Thoracic aorta (tissue), 2 donors: ENCODE measurements at regions not wholly inside any gene's neighbourhood (a gene's known extent, or its start where the extent isn't known, plus 50 kb on each side); places are given as distances from the start of the nearest gene placed in this dataset.

Experiments used
- ATAC-seq: fragments of 150-250 bp; one replicate; pipeline ENCODE4 v1.8.0; 2017; ENCODE audit warnings: low read depth; ENCODE audit not compliant: insufficient number of reproducible peaks, low FRiP score
- DNase-seq: peaks from one replicate; pipeline ENCODE4 v3.0.0-alpha.2; 2020; ENCODE audit warnings: low spot score
- H3K27ac ChIP-seq, 2 donors: fragments of 200-600 bp; sonication (generic); 1 replicate in 1 of 2; 2 replicates in 1 of 2; pipeline ENCODE4 v1.5.1; 2016; ENCODE audit warnings: mild to moderate bottlenecking in 2 of 2, moderate library complexity in 2 of 2
- H3K27me3 ChIP-seq: fragments of 200-600 bp; sonication (generic); replicated peaks from 2 replicates; pipeline ENCODE4 v1.6.0; 2016; ENCODE audit warnings: mild to moderate bottlenecking; ENCODE audit not compliant: insufficient read depth
- H3K36me3 ChIP-seq: fragments of 200-600 bp; sonication (generic); one replicate; pipeline ENCODE4 v1.5.1; 2016
- H3K4me1 ChIP-seq, 2 donors: fragments of 200-600 bp; sonication (generic); 1 replicate in 1 of 2; 2 replicates in 1 of 2; pipeline versions ENCODE4 v1.5.1 to v1.6.0; 2016; ENCODE audit warnings: low read depth in 2 of 2, mild to moderate bottlenecking in 1 of 2; ENCODE audit not compliant: control insufficient read depth in 1 of 2
- H3K4me3 ChIP-seq: fragments of 200-600 bp; sonication (generic); 2 replicates; pipeline ENCODE4 v1.5.1; 2016; ENCODE audit warnings: mild to moderate bottlenecking
- H3K9me3 ChIP-seq: fragments of 200-600 bp; sonication (generic); 2 replicates; pipeline ENCODE4 v1.5.1; 2016
- TF ChIP-seq, protein P1 (sequence below): fragments of 200-600 bp; sonication (generic); IDR thresholded peaks from one replicate; pipeline ENCODE4 v1.5.1; 2019; ENCODE audit warnings: antibody characterized with exemption

DNA sequence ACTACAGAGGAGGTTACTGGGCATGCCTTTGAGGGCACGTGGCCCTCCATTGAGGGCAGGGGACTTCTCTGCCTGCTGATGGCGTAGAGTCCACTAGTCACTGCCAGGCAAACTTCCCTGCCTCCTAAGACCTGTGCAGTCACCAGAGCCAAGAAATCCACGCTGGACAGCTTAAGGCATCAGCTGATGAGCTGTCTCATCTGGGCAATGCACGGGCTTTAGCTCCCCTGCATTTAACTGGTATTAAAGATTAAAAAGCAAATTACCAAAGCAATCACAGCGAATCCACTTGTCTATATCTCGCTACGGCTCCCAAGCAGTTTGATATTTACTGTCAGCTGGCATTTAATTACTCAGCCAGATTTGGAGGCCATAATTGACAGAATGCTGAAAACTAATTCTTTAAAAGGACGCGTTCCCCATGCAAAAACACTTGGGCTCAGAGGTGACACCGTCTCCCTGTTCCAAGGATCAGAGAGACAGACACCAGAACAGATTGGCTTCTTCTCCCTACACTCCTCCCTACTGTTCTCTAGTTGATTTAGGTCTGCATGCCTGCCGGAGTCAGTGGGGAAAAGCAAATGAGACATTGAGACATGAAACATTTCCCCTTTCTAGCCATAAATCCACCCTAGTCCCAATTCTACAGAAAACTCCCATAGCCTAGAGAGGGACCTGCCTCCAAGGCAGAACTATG, 68.5 kb downstream of the SPATA19 start:
- TF ChIP-seq, protein P1, sequence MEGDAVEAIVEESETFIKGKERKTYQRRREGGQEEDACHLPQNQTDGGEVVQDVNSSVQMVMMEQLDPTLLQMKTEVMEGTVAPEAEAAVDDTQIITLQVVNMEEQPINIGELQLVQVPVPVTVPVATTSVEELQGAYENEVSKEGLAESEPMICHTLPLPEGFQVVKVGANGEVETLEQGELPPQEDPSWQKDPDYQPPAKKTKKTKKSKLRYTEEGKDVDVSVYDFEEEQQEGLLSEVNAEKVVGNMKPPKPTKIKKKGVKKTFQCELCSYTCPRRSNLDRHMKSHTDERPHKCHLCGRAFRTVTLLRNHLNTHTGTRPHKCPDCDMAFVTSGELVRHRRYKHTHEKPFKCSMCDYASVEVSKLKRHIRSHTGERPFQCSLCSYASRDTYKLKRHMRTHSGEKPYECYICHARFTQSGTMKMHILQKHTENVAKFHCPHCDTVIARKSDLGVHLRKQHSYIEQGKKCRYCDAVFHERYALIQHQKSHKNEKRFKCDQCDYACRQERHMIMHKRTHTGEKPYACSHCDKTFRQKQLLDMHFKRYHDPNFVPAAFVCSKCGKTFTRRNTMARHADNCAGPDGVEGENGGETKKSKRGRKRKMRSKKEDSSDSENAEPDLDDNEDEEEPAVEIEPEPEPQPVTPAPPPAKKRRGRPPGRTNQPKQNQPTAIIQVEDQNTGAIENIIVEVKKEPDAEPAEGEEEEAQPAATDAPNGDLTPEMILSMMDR = no peak
- DNase-seq (no peak), ATAC-seq (no peak)
- Histone ChIP-seq H3K36me3 (no peaks in the 10 kb centered on the region), H3K27me3 (no peaks in the 10 kb centered on the region), H3K27ac (no peak overlapping the region), H3K4me1 (no peaks in the 10 kb centered on the region), H3K4me3 (no peak overlapping the region), H3K9me3 (no peaks in the 10 kb centered on the region)

DNA sequence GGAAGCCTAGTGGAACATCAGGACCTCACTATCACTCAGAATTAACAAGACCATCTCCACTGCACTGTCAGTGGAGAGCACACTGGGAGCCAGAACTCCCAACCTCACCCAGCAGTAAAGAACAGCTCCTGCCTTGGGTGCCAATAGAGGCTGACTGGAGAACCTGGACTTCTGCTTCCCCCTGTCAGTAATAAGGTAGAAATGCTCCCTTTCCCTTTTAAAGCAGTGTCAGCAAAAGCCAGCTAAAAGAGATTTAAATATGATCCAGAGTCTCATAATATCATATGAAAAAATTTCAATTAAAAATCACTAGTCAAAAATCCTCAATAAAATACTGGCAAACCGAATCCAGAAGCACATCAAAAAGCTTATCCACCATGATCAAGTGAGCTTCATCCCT, 82.8 kb downstream of the SPATA19 start:
- Histone ChIP-seq H3K27ac (no peak overlapping the region), H3K4me1 (no peaks in the 10 kb centered on the region), H3K36me3 (no peaks in the 10 kb centered on the region), H3K4me3 (no peak overlapping the region), H3K27me3 (no peaks in the 10 kb centered on the region), H3K9me3 (peaks cover 5% of the 10 kb centered on the region)
- ATAC-seq (no peak), DNase-seq (no peak)
- TF ChIP-seq, protein P1 = no peak

DNA sequence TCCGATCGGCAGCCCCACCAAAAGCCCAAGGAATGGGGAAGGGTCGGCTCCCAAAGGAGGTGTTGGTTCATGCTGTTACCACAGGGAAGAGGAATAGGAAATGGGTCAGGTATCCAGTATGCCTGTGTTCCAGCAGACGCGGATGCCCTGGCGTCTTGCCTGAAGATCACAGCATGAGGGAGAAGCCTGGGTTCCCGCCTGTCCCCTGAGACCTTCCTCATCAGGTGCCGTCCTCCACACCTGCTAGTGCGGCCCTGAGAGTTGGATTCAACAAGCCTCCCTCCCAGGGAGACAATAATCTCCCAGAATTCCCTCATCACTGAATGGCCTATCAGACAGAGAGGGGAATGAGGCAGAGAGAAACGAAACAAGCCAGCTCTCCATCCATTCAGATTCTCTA, 92.2 kb downstream of the SPATA19 start:
- H3K27me3 ChIP-seq = no peaks in the 10 kb centered on the region
- ATAC-seq = no peak

DNA sequence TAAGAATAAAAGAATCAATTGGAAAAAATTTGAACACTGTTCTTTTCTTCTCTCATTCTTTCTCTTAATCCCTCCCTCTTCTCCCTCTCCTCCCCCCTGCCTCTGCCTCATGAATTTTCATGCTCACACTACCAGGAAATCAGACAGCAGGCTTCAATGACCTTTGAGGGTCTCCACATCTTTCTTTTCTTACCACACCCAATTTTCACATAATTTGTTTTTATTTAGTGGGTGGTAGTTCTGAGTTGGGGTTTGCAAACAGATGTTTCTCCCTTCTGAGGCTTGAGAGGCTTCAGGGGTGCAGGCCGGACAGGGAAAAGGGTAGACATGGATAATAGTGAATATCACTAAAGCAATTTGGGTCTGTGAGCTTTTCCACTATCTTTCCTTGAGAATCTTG, 95.5 kb downstream of the SPATA19 start:
- no peak for ATAC-seq
- Histone ChIP-seq H3K36me3 (no peaks in the 10 kb centered on the region), H3K4me3 (no peak overlapping the region), H3K9me3 (no peaks in the 10 kb centered on the region), H3K27ac (no peak overlapping the region), H3K4me1 (no peaks in the 10 kb centered on the region), H3K27me3 (no peaks in the 10 kb centered on the region)
- TF ChIP-seq, protein P1 = no peak
- DNase-seq = no peak

More for the DNA sequence above, 92.2 kb downstream of the SPATA19 start:
- Histone ChIP-seq H3K36me3 (no peaks in the 10 kb centered on the region), H3K9me3 (peaks cover 2% of the 10 kb centered on the region), H3K4me3 (no peak overlapping the region), H3K4me1 (no peaks in the 10 kb centered on the region), H3K27ac (no peak overlapping the region)
- TF ChIP-seq, protein P1 = no peak
- no peak for DNase-seq

DNA sequence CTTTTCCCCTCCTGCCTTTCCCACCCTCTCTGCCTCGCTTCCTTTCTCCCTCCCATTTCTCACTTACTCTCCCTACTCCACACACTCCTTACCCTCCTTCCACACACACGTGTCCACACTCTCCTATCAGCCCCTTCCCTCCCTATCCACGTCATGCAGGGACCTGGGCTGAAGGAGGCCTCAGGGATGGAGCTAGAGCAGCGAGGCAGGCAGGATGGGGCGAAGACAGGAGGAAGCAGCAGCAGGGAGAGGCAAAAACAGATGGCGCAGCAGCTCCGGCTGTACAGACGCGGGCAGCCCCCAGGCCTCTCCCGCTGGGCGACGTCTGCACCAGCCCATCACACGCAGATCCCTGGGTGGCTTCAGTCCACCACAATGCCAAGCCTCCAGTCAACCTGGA, 97.9 kb downstream of the SPATA19 start:
- DNase-seq (no peak), ATAC-seq (no peak)
- TF ChIP-seq, protein P1 = no peak

More for the DNA sequence above, 97.9 kb downstream of the SPATA19 start:
- no peaks in the 10 kb centered on the region for H3K9me3 ChIP-seq
- no peaks in the 10 kb centered on the region for H3K4me1 ChIP-seq
- no peak overlapping the region for H3K27ac ChIP-seq
- no peak overlapping the region for H3K4me3 ChIP-seq
- H3K27me3 ChIP-seq = no peaks in the 10 kb centered on the region
- H3K36me3 ChIP-seq = no peaks in the 10 kb centered on the region
